HCT116 (cell line): ENCODE measurements at regions not wholly inside any gene's neighbourhood (a gene's known extent, or its start where the extent isn't known, plus 50 kb on each side); places are given as distances from the start of the nearest gene placed in this dataset.

ENCODE experiments used
- ATAC-seq: fragments of 200-7000 bp; cut with Tn5 transposase; 2 replicates; pipeline ENCODE4 v1.9.1; 2020; ENCODE audit warnings: mild to moderate bottlenecking, moderate library complexity
- BruUV-seq: library from RNA; stranded (reverse); fragments of 400-500 nt; replicated peaks from 2 replicates; lab custom pipeline; 2021; lab: Mats Ljungman, UMichigan
- CTCF ChIA-PET: fragments of 300-600 bp; sonication (Branson Sonifier 250); formaldehyde crosslinking; loops from one replicate; lab custom pipeline; 2021; ENCODE audit warnings: antibody characterized with exemption; lab: Charles Lee
- POLR2A ChIA-PET: fragments of 300-600, 350-600 bp; sonication (Branson Sonifier 250); formaldehyde crosslinking; loops from one replicate; lab custom pipeline; 2021; ENCODE audit warnings: antibody characterized with exemption; lab: Charles Lee
- RAD21 ChIA-PET, 2 experiments: fragments of 300-600 bp; sonication (Branson Sonifier 250); formaldehyde crosslinking; loops; one replicate each; lab custom pipeline; 2023; ENCODE audit warnings: low total read pairs in 2 of 2; ENCODE audit not compliant: uncharacterized antibody in 2 of 2, unreplicated experiment in 2 of 2, low non-redundant PET in 1 of 2; lab: Charles Lee
- DNase-seq: peaks from one replicate; pipeline ENCODE4 v3.0.0-alpha.2; 2010; ENCODE audit warnings: low read depth, low spot score
- H2AFZ ChIP-seq: fragments of 200-600 bp; shearing (Covaris generic), sonication (generic); 2 replicates; pipeline ENCODE4 v1.6.1; 2017; ENCODE audit warnings: low read depth, mixed run types, mixed read lengths, antibody characterized with exemption, low read length; ENCODE audit not compliant: poor library complexity, severe bottlenecking
- H3K27ac ChIP-seq: 2 replicates; pipeline ENCODE4 v1.5.1; 2012; ENCODE audit warnings: low read depth, low read length
- H3K27me3 ChIP-seq: fragments of 200-600 bp; sonication (generic); 2 replicates; pipeline ENCODE4 v1.6.1; 2016; ENCODE audit warnings: mixed run types, low read length, mixed read lengths; ENCODE audit not compliant: insufficient read depth
- H3K36me3 ChIP-seq, 2 experiments: fragments of 200-500 bp in 1 of 2; fragments of 200-600 bp in 1 of 2; sonication (Bioruptor generic) in 1 of 2; sonication (generic) in 1 of 2; 2 replicates each; pipeline versions ENCODE4 v1.5.1 to v1.6.1; 2014 to 2016; ENCODE audit warnings: low read length in 2 of 2, inconsistent platforms in 1 of 2, mixed read lengths in 1 of 2, mixed run types in 1 of 2; ENCODE audit not compliant: insufficient read depth in 2 of 2, control insufficient read depth in 1 of 2
- H3K4me1 ChIP-seq, 2 experiments: fragments of 200-600 bp in 1 of 2; sonication (generic) in 1 of 2; 2 replicates each; pipeline versions ENCODE4 v1.5.1 to v1.6.1; 2012 to 2017; ENCODE audit warnings: low read length in 2 of 2, inconsistent platforms in 1 of 2, mild to moderate bottlenecking in 1 of 2, mixed read lengths in 1 of 2, mixed run types in 1 of 2, moderate library complexity in 1 of 2; ENCODE audit not compliant: insufficient read depth in 2 of 2, control insufficient read depth in 1 of 2
- H3K4me2 ChIP-seq: fragments of 200-600 bp; sonication (generic); 2 replicates; pipeline ENCODE4 v1.6.1; 2017; ENCODE audit warnings: mixed run types, low read length, mixed read lengths
- H3K4me3 ChIP-seq, 2 experiments: fragments of 200-600 bp in 1 of 2; sonication (generic) in 1 of 2; replicated peaks in 1 of 2; 2 replicates each; pipeline ENCODE4 v1.5.1; 2011 to 2016; ENCODE audit warnings: low read length in 2 of 2, control low read depth in 1 of 2, low read depth in 1 of 2, mild to moderate bottlenecking in 1 of 2, mixed read lengths in 1 of 2, mixed run types in 1 of 2
- H3K79me2 ChIP-seq: fragments of 200-600 bp; sonication (generic); 2 replicates; pipeline ENCODE4 v1.6.1; 2017; ENCODE audit warnings: mild to moderate bottlenecking, mixed run types, low read length, moderate library complexity, mixed read lengths; ENCODE audit not compliant: insufficient read depth
- H3K9ac ChIP-seq: fragments of 200-600 bp; sonication (generic); 2 replicates; pipeline ENCODE4 v1.6.1; 2016; ENCODE audit warnings: low read length, mixed read lengths
- H3K9me2 ChIP-seq: fragments of 200-600 bp; sonication (generic), shearing (Covaris generic); 2 replicates; pipeline ENCODE4 v1.6.1; 2017; ENCODE audit warnings: mixed run types, mild to moderate bottlenecking, moderate library complexity; ENCODE audit not compliant: insufficient read depth
- H3K9me3 ChIP-seq, 2 experiments: fragments of 200-500 bp in 1 of 2; fragments of 200-600 bp in 1 of 2; sonication (Bioruptor generic) in 1 of 2; sonication (generic) in 1 of 2; 2 replicates each; pipeline ENCODE4 v1.6.1; 2014 to 2017; ENCODE audit warnings: low read length in 2 of 2, mixed read lengths in 2 of 2, inconsistent platforms in 1 of 2, low read depth in 1 of 2, mild to moderate bottlenecking in 1 of 2, mixed run types in 1 of 2, moderate library complexity in 1 of 2; ENCODE audit not compliant: control insufficient read depth in 1 of 2, insufficient read depth in 1 of 2
- H4K20me1 ChIP-seq: fragments of 200-600 bp; sonication (generic), shearing (Covaris generic); 2 replicates; pipeline ENCODE4 v1.6.1; 2017; ENCODE audit warnings: mixed run types, mild to moderate bottlenecking, moderate library complexity; ENCODE audit not compliant: insufficient read depth
- ATF3 ChIP-seq: IDR thresholded peaks from 2 replicates; pipeline ENCODE4 v1.6.1; 2012
- CBX3 ChIP-seq: IDR thresholded peaks from 2 replicates; pipeline ENCODE4 v1.6.1; 2012; ENCODE audit warnings: low read depth
- CEBPB ChIP-seq: IDR thresholded peaks from 2 replicates; pipeline ENCODE4 v1.6.1; 2012; ENCODE audit warnings: low read depth
- EZH2phosphoT487 ChIP-seq: fragments of 200-600 bp; IDR thresholded peaks from 2 replicates; pipeline ENCODE4 v1.6.1; 2018; ENCODE audit warnings: antibody characterized with exemption, borderline replicate concordance
- POLR2AphosphoS5 ChIP-seq: IDR thresholded peaks from 2 replicates; pipeline ENCODE4 v1.6.1; 2011; ENCODE audit warnings: mild to moderate bottlenecking, low read depth, low read length, moderate library complexity
- SIN3A ChIP-seq: IDR thresholded peaks from 2 replicates; pipeline ENCODE4 v1.6.1; 2012; ENCODE audit warnings: low read depth
- SP1 ChIP-seq: IDR thresholded peaks from 2 replicates; pipeline ENCODE4 v1.6.1; 2012; ENCODE audit warnings: low read depth
- SRF ChIP-seq: IDR thresholded peaks from 2 replicates; pipeline ENCODE4 v1.6.1; 2012; ENCODE audit warnings: low read depth
- TCF7L2 ChIP-seq: IDR thresholded peaks from 2 replicates; pipeline ENCODE4 v1.7.0; 2011; ENCODE audit warnings: borderline replicate concordance, inconsistent platforms; ENCODE audit not compliant: insufficient read depth, insufficient read length; ENCODE audit errors: extremely low read depth
- intact Hi-C: fragments of 100-400 bp; cut with micrococcal nuclease; formaldehyde crosslinking; loops from 2 replicates; pipeline ENCODE4 v1.10.0; 2022

DNA sequence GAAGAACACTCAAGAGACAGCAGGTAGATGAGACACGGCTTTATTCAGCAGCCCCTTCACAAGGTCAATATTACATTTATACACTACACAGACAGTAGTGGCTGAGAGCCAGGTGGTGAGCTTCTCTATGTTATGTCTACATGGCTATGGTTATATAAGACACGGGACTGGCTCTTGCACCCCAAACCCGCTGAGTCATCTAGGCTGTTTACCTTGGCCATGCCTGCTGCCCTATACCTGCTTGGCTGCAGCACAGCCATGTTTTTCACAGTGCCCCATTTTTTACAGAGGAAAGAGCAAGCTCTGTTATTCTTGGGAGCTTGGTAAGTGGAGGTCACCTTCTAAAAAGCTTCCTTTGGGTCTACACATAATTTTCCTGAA, 231.6 kb downstream of the IGSF11 start:
- H3K9me2 ChIP-seq = no peaks in the 10 kb centered on the region
- TF ChIP-seq EZH2phosphoT487 = no peak
- no peak for TF ChIP-seq CEBPB
- no peak for TF ChIP-seq SIN3A
- TF ChIP-seq POLR2AphosphoS5 = no peak
- TF ChIP-seq CBX3 = no peak
- TF ChIP-seq ATF3 = no peak
- H3K4me1 ChIP-seq = no peaks in the 10 kb centered on the region
- H3K36me3 ChIP-seq = peaks cover 5 to 6% of the 10 kb centered on the region in 2 experiments; a peak in 2 of 4 replicates
- H3K79me2 ChIP-seq = peaks cover 71% of the 10 kb centered on the region
- ChIA-PET RAD21 (no interaction called here), POLR2A (no interaction called here), CTCF (no interaction called here)
- H3K9me3 ChIP-seq = no peaks in the 10 kb centered on the region
- H3K4me2 ChIP-seq = no peak overlapping the region
- H4K20me1 ChIP-seq = no peaks in the 10 kb centered on the region
- no peak for DNase-seq
- intact Hi-C loops = no loop called here
- H3K27me3 ChIP-seq = no peaks in the 10 kb centered on the region
- no peak overlapping the region for H3K27ac ChIP-seq
- no TSS peak for BruUV-seq
- H3K9ac ChIP-seq = no peak overlapping the region
- H3K4me3 ChIP-seq = no peak overlapping the region
- no peak for ATAC-seq
- no peak overlapping the region for H2AFZ ChIP-seq

- peaks cover 0 to 4% of the 10 kb centered on the region in 2 experiments; a peak in 2 of 4 replicates for H3K36me3 ChIP-seq
- no peak overlapping the region for H3K4me3 ChIP-seq
- H3K4me2 ChIP-seq = no peak overlapping the region
- intact Hi-C loops = no loop called here
- H3K9me2 ChIP-seq = no peaks in the 10 kb centered on the region
- H3K27ac ChIP-seq = no peak overlapping the region
- H3K9me3 ChIP-seq = no peaks in the 10 kb centered on the region
- POLR2A ChIA-PET = no interaction called here
- H3K4me1 ChIP-seq = peaks cover 4 to 13% of the 10 kb centered on the region in 2 experiments; a peak in 3 of 4 replicates
- H3K27me3 ChIP-seq = no peaks in the 10 kb centered on the region
- no peak overlapping the region for H3K9ac ChIP-seq
- H3K79me2 ChIP-seq = peaks cover 76% of the 10 kb centered on the region
- no peaks in the 10 kb centered on the region for H4K20me1 ChIP-seq
- no TSS peak for BruUV-seq
- TF ChIP-seq SRF (no peak), TCF7L2 (no peak), SP1 (no peak)
- TF ChIP-seq, all 23 proteins: peak for 0
- ATAC-seq = no peak
- no peak overlapping the region for H2AFZ ChIP-seq
- no peak for DNase-seq
- ChIA-PET RAD21 (no interaction called here), CTCF (no interaction called here)
These were observed 229.6 kb downstream of the IGSF11 start for GRCh38 chr3:118805007-118805406.
